Fibroblast of peridontal ligament (primary cell): ENCODE measurements at regions not wholly inside any gene's neighbourhood (a gene's known extent, or its start where the extent isn't known, plus 50 kb on each side); places are given as distances from the start of the nearest gene placed in this dataset.
"Not testable (repeated sequence)": the region's sequence is repeated elsewhere in the genome, so short reads cannot be mapped to it uniquely, and the experiment has no call there.

Source experiments
- DNase-seq: peaks from one replicate; pipeline ENCODE4 v3.0.0-alpha.2; 2010; ENCODE audit errors: extremely low read depth

- DNase-seq = no peak
These were observed 106.3 kb upstream of the FOXA2 start for GRCh38 chr20:22690616-22691179.

GRCh38 chr20:22691369-22692118, 107.2 kb upstream of the FOXA2 start:
- DNase-seq = peak; percentile 68

DNA sequence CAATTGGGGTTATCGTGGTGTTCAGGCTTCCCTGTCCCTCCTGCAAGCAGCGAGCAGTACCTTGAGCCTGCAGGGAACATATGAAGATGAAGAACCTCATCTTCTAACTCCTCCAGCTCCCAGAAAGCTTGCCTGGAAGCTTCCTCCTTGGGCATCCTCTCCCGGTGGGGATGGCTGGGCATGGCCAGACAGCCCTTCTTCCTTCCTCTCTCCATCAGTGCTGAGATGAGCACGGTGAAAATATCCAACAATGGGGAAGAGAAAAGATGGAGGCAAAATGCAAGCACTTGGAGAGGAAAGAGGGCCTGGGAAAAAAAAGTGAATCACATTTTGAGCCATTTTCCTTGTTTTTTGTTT, 107.7 kb upstream of the FOXA2 start:
- DNase-seq = no peak

GRCh38 chr20:22692620-22693019, 108.2 kb upstream of the FOXA2 start:
- DNase-seq = not testable (repeated sequence)

GRCh38 chr20:22696759-22697158, 112.4 kb upstream of the FOXA2 start:
- DNase-seq = no peak

GRCh38 chr20:22698259-22698842, 114.0 kb upstream of the FOXA2 start:
- no peak for DNase-seq

GRCh38 chr20:22699396-22699795, 115.0 kb upstream of the FOXA2 start:
- DNase-seq = no peak

- DNase-seq = peak; percentile 3
These were observed 116.0 kb upstream of the FOXA2 start for GRCh38 chr20:22700367-22700766.

- DNase-seq = no peak
These were observed 117.4 kb upstream of the FOXA2 start for GRCh38 chr20:22701679-22702308.

- no peak for DNase-seq
These were observed 119.5 kb upstream of the FOXA2 start for GRCh38 chr20:22703843-22704242.

DNA sequence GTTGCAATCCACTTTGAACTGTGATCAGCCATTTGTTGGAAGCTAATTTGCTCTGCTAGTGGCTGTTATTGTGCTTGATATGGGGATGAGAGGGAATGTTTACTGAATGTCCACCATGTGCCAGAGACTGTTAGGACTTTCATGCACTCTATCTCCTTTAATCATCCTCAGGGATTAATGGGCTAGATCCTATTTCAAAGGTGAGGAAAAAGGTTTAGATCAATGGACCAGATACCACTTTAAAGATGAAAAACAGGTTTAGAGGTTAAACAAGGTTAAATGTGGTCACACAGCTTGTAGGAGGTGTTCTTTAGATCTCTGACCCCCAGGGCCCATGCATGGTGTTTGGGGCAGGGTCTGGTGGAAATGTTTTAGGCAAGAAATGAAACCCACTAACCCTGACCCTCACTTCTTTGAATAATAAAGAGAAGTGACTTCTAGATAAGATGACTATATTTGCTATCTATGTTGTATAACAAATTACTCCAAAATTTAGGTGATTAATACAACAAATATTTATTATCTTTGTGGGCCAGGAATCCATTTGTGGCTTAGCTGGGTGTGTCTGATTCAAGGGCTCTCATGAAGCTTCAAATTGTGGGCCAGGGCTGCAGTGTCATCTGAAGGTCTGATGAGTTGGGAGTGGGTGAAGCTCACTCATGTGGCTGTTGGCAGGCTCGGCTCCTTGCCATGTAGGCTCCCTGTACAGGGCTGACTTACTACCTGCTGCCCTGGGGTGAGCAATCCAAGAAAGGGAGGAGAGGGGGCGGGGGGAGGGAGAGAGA, 127.8 kb upstream of the FOXA2 start:
- no peak for DNase-seq

GRCh38 chr20:22716821-22717351, 132.5 kb upstream of the FOXA2 start:
- no peak for DNase-seq

DNA sequence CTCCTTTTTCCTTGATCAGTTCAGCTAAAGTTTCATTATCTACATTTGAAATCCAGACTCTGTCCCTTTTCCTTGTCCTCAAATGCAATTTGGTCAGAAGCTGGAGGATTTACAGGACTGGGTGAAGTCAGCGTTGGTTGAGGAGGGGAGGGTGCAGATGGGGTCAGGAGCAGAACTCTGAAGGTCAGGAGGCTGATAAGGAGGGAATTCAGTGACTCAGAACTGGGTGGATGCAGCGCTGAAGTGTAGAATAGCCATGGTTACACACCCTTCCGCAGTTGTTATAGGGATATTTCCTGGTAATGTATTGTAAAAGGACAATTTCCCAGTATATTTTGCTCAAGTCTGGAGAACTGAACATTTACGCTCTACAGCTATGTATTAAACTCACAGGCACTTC, 133.1 kb upstream of the FOXA2 start:
- DNase-seq = no peak

GRCh38 chr20:22719167-22719591, 134.8 kb upstream of the FOXA2 start:
- DNase-seq = no peak

DNA sequence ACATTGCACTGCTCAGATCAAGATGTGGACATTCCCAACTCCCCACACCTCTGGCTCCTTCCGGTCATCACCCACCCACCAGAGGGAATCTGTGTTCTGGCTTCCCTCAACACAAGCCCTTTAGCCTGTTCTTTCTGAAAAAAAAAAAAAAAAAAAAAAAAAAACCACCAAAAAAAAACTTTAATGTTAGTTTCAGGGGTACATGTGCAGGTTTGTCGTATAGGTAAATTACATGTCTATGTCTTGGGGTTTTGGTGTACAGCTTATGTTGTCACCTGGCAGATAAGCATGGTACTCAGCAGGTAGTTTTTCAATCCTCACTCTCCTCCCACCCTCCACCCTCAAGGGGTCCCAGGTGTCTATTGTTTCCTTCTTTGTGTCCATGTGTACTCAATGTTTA, 135.8 kb upstream of the FOXA2 start:
- DNase-seq = no peak

DNA sequence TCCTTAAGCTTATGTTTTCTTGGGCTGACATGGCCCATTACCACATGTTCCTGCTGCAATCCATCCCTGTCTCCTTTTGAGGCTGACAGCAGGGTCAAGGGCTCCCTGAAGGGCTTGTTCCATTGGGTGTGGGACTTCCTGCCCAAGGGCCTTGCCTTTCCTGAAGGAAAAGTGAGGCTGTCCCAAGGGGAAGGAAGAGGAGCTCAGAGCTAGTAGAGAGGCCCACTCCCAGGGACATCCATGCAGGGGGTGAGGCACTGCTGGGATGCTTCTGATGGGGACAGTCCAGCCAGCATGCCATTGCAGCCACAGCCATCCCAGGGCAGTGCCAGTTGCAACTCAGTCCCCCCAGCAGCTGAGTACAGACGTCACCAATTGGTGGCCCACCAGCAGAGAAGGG, 138.4 kb upstream of the FOXA2 start:
- no peak for DNase-seq

- DNase-seq = peak; percentile 18
These were observed 139.3 kb upstream of the FOXA2 start for GRCh38 chr20:22723659-22724058.

GRCh38 chr20:22728146-22728745, 143.9 kb upstream of the FOXA2 start:
- no peak for DNase-seq

DNA sequence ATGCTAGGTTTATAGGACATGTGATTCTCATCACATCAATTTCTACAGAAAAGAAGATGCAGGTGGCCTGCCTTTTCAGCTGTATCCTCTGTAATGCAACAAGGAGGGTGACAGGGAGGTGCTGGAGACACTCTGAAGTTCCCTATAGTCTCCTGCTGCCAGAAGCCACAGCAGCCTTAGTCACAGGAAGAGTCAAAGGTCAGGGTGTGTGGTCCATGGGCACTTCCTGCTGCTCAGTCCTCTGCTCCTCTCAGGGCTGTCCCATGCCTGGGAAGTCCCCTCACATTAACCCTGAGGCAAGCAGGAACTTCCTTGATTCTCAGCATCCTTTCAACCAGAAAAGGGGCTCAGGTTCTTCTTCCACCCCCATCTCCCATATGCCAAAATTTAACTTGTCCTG, 144.8 kb upstream of the FOXA2 start:
- DNase-seq = no peak

DNA sequence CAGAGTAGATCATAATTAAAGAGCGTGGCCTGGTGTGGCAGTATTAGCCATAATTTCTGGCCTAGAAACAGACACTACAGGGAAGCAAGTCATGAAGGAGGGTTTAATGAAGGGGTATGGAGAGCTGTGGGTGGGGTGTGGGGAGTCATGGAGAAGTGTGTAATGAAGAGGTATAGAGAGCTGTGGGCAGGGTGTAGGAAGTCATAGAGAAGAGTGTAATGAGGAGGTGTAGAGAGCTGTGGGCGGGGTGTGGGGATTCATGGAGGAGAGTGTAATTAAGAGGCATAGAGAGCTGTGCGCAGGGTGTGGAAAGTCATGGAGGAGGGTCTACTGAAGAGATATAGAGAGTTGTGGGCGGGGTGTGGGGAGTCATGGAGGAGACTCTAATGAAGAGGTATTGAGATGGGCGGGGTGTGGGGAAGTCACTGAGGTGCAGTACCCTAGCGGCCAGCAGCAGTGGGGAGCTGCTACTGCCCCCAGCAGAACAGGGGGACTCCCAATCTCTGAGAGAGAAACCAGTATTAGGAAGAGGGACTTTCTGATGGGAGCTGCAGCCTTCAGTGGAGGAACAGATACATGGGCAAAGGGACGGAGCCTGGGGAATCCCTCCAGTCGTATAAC, 145.4 kb upstream of the FOXA2 start:
- DNase-seq = no peak

GRCh38 chr20:22732751-22733150, 148.4 kb upstream of the FOXA2 start:
- DNase-seq = no peak
